Peyer's patch (tissue), 4 donors: ENCODE measurements at regions not wholly inside any gene's neighbourhood (a gene's known extent, or its start where the extent isn't known, plus 50 kb on each side); places are given as distances from the start of the nearest gene placed in this dataset.
"Not testable (repeated sequence)": the region's sequence is repeated elsewhere in the genome, so short reads cannot be mapped to it uniquely, and the experiment has no call there.

Experiments used
- CTCF ChIP-seq, 6 experiments: fragments of 450-650 bp in 4 of 6; fragments of 200-600 bp in 2 of 6; sonication (generic) in 1 of 6; IDR thresholded peaks; one replicate each; pipeline ENCODE4 v1.5.1; 2017 to 2019; ENCODE audit warnings: antibody characterized with exemption in 6 of 6, mild to moderate bottlenecking in 3 of 6, moderate library complexity in 1 of 6
- POLR2A ChIP-seq, 2 donors: fragments of 450-650 bp; IDR thresholded peaks; one replicate each; pipeline ENCODE4 v1.5.1; 2017; ENCODE audit warnings: antibody characterized with exemption in 2 of 2, mild to moderate bottlenecking in 2 of 2, moderate library complexity in 2 of 2

- TF ChIP-seq CTCF, POLR2A (IDR thresholded peaks at IDR 0.05): not testable (repeated sequence)
Measured at GRCh38 chr1:109857702-109858101, 52.9 kb upstream of the CSF1 start.
